ENCODE measurements at regions not wholly inside any gene's neighbourhood (a gene's known extent, or its start where the extent isn't known, plus 50 kb on each side); places are given as distances from the start of the nearest gene placed in this dataset.

GRCh38 chr2:204202253-204202652, 265.7 kb downstream of the ICOS start:
- no peak overlapping the region for H3K4me2 ChIP-seq
- no peaks in the 10 kb centered on the region for H3K9me3 ChIP-seq
- 0% methylated on average over 1 of the region's 1 CpG for WGBS (ENCODE audit: missing lambda C conversion rate)
- no peak overlapping the region for H3K4me3 ChIP-seq
- no peak overlapping the region for H3K27ac ChIP-seq
- TF ChIP-seq CBX2 (IDR thresholded peaks at IDR 0.05; ENCODE audit: borderline replicate concordance, low read depth) (no peak), NR3C1 (IDR thresholded peaks at IDR 0.05) (no peak), RCOR1 (IDR thresholded peaks at IDR 0.05; ENCODE audit: low read depth, low read length) (no peak), ZFP36 (IDR thresholded peaks at IDR 0.05; ENCODE audit: borderline replicate concordance, partially characterized antibody) (no peak), HES2 (IDR thresholded peaks at IDR 0.05) (no peak), CHD4 (IDR thresholded peaks at IDR 0.05; ENCODE audit: borderline replicate concordance) (no peak)
- DNase-seq (ENCODE audit: low read depth in 1 of 2, low spot score in 1 of 2) (no peak), FAIRE-seq (no peak), ATAC-seq (no peak)
- H3K4me1 ChIP-seq = no peaks in the 10 kb centered on the region
- POLR2A ChIA-PET = no interaction called here
- CTCF ChIA-PET = no interaction called here

- Histone ChIP-seq H3K4me2 (no peak overlapping the region), H3K9me3 (no peaks in the 10 kb centered on the region), H3K4me1 (no peaks in the 10 kb centered on the region), H3K4me3 (no peak overlapping the region), H3K27ac (no peak overlapping the region)
- ATAC-seq (no peak), DNase-seq (ENCODE audit: low read depth in 1 of 2, low spot score in 1 of 2) (no peak), FAIRE-seq (no peak)
- TF ChIP-seq ZFP36 (IDR thresholded peaks at IDR 0.05; ENCODE audit: borderline replicate concordance, partially characterized antibody) (no peak), HOXB5 (CRISPR knock-in tag; IDR thresholded peaks at IDR 0.05) (no peak), ATOH8 (CRISPR knock-in tag; IDR thresholded peaks at IDR 0.05; ENCODE audit: low read depth) (no peak), HES2 (IDR thresholded peaks at IDR 0.05) (no peak), POLR2A (IDR thresholded peaks at IDR 0.05; ENCODE audit: low read length) (no peak), HOXB13 (CRISPR knock-in tag; IDR thresholded peaks at IDR 0.05; ENCODE audit: low read depth) (no peak), ESRRA (IDR thresholded peaks at IDR 0.05; ENCODE audit: borderline replicate concordance, low read length) (no peak)
- POLR2A ChIA-PET = no interaction called here
- 36% methylated on average over 4 of the region's 4 CpGs for WGBS (ENCODE audit: missing lambda C conversion rate)
- CTCF ChIA-PET = no interaction called here
Measured at GRCh38 chr2:204203704-204204103, 267.1 kb downstream of the ICOS start.

- 38% methylated on average over 6 of the region's 6 CpGs for WGBS (ENCODE audit: missing lambda C conversion rate)
- H3K4me3 ChIP-seq = no peak overlapping the region
- no peak overlapping the region for H3K27ac ChIP-seq
- ATAC-seq = no peak
- ChIA-PET POLR2A (no interaction called here), CTCF (no interaction called here)
- TF ChIP-seq MAFK (IDR thresholded peaks at IDR 0.05; ENCODE audit: partially characterized antibody) (no peak), GATA3 (IDR thresholded peaks at IDR 0.05; ENCODE audit: borderline replicate concordance) (no peak), CTCF (IDR thresholded peaks at IDR 0.05) (no peak), HDAC2 (IDR thresholded peaks at IDR 0.05) (no peak), TFCP2L1 (CRISPR knock-in tag; IDR thresholded peaks at IDR 0.05) (no peak), POLR2AphosphoS2 (conservative IDR thresholded peaks at IDR 0.05; ENCODE audit: low read length) (no peak), ZSCAN20 (CRISPR knock-in tag; IDR thresholded peaks at IDR 0.05) (no peak), BCL3 (IDR thresholded peaks at IDR 0.05) (no peak), ELK1 (IDR thresholded peaks at IDR 0.05; ENCODE audit: low read depth, low read length) (no peak), RCOR1 (IDR thresholded peaks at IDR 0.05; ENCODE audit: low read depth, low read length) (no peak), HOXB13 (CRISPR knock-in tag; IDR thresholded peaks at IDR 0.05; ENCODE audit: low read depth) (no peak), HEYL (CRISPR knock-in tag; IDR thresholded peaks at IDR 0.05) (no peak), KDM1A (IDR thresholded peaks at IDR 0.05; ENCODE audit: low read depth) (no peak)
- no peak overlapping the region for H3K4me2 ChIP-seq
- no peaks in the 10 kb centered on the region for H3K9me3 ChIP-seq
- no peak for DNase-seq (ENCODE audit: low read depth in 1 of 2, low spot score in 1 of 2)
- no peak for FAIRE-seq
- no peaks in the 10 kb centered on the region for H3K4me1 ChIP-seq
Measured at GRCh38 chr2:204205082-204205481, 268.5 kb downstream of the ICOS start.
